GM12864 (cell line): ENCODE measurements at regions not wholly inside any gene's neighbourhood (a gene's known extent, or its start where the extent isn't known, plus 50 kb on each side); places are given as distances from the start of the nearest gene placed in this dataset.
"Not testable (repeated sequence)": the region's sequence is repeated elsewhere in the genome, so short reads cannot be mapped to it uniquely, and the experiment has no call there.

Experiments used
- DNase-seq: peaks from one replicate; pipeline ENCODE4 v3.0.0-alpha.2; 2011; ENCODE audit warnings: low read depth
- H3K4me3 ChIP-seq: 2 replicates; pipeline ENCODE4 v1.5.1; 2011; ENCODE audit warnings: mild to moderate bottlenecking, low read depth, low read length, control low read depth
- TF ChIP-seq, protein P1 (sequence below): IDR thresholded peaks from 2 replicates; pipeline ENCODE4 v1.5.1; 2011; ENCODE audit warnings: low read depth, mild to moderate bottlenecking, moderate library complexity, low read length, control low read depth, inconsistent platforms; ENCODE audit errors: missing control alignments

DNA sequence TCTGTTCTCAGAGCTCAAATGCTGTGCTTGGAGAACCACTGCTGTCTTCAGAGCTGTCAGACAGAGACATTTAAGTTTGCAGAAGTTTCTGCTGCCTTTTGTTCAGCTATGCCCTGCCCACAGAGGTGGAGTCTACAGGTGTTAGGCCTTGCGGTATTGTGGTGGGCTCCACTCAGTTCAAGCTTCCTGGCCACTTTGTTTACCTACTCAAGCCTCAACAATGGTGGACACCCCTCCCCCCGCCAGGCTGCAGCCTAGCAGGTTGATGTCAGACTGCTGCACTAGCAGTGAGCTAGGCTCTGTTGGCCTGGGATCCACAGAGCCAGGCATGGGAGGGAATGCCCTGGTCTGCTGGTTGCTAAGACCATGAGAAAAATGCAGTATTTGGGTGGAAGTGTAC lies 323.8 kb downstream of the BCAT1 start:
- H3K4me3 ChIP-seq = no peak overlapping the region
- no peak for DNase-seq
- TF ChIP-seq, protein P1, sequence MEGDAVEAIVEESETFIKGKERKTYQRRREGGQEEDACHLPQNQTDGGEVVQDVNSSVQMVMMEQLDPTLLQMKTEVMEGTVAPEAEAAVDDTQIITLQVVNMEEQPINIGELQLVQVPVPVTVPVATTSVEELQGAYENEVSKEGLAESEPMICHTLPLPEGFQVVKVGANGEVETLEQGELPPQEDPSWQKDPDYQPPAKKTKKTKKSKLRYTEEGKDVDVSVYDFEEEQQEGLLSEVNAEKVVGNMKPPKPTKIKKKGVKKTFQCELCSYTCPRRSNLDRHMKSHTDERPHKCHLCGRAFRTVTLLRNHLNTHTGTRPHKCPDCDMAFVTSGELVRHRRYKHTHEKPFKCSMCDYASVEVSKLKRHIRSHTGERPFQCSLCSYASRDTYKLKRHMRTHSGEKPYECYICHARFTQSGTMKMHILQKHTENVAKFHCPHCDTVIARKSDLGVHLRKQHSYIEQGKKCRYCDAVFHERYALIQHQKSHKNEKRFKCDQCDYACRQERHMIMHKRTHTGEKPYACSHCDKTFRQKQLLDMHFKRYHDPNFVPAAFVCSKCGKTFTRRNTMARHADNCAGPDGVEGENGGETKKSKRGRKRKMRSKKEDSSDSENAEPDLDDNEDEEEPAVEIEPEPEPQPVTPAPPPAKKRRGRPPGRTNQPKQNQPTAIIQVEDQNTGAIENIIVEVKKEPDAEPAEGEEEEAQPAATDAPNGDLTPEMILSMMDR = no peak

DNA sequence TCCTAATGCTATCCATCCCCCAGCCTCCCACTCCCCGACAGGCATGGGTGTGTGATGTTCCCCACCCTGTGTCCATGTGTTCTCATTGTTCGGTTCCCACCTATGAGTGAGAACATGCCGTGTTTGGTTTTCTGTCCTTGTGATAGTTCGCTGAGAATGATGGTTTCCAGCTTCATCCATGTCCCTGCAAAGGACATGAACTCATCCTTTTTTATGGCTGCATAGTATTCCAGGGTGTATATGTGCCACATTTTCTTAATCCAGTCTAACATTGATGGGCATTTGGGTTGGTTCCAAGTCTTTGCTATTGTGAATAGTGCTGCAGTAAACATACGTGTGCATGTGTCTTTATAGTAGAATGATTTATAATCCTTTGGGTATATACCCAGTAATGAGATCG lies 328.9 kb downstream of the BCAT1 start:
- H3K4me3 ChIP-seq, DNase-seq: not testable (repeated sequence)

DNA sequence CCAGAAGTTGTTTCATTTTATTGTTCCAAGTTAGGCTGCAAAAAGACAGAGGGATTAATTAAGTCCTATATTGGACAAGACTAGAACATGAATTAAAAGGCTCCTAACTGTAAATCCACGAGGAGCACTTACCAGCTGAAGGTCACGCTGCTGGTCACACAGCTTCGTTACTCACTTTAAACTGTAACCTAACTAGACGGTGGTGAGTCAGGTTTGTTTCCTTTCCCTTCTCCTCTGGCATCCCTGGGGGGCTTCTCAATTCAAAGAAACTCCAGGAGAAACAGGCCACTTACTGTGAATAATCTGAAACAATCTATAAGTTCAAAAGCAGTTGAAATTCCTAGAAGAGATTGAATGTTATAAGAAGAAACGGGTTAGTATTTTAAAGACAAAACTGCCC lies 331.4 kb downstream of the BCAT1 start:
- H3K4me3 ChIP-seq = no peak overlapping the region
- no peak for DNase-seq
- TF ChIP-seq, protein P1 = no peak

DNA sequence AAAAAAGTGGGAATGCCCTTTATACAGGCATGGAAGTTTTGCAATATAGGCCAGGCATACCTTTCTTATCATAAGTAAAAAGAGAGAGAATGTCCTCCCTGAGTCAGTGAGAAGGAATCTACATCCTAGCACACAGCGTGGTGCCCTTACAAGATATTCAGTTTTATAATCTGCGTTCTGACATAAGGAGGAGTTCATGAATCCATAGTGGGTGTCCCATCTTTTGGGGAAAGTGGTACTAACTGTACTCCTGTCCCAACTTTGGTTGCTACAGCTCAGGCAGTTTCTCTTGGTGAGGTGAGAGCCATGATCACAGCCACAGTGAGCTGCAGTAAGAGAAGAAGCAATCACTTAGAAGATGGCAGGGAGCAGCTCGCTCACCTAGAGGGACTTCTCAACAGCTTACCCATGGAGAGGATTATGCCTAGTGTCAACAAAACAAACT lies 332.9 kb downstream of the BCAT1 start:
- TF ChIP-seq, protein P1 = no peak
- H3K4me3 ChIP-seq = no peak overlapping the region
- DNase-seq = no peak

DNA sequence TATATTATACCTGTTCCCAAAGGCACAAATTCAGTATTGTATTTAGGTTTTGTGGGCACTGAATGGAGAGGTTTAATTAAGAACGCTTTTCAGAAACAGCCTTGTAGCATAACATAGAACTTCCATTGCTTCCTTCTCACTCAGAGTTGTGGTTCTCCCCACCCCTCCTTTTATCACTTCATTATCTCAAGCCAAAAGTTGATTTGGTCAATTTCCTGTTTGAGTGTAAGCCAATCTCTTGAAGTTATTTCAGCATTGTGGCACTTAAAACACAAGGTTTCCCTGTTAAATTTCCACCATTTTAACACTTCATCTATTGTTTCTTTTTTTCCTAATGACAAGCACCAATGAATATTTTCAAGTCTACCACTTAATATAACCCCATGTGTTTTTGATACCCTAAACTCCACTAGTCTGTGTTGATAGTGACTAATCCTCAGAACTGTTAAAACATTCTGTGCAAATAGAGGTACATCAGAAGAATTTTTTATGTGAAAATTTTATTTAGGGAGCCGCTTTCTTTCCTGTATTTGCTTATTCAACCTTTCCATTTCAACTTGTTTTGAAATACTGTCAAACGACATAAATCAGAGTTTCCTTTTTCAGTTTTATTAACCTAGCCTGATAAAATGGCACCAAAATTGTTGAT lies 340.1 kb downstream of the BCAT1 start:
- H3K4me3 ChIP-seq = no peak overlapping the region
- TF ChIP-seq, protein P1 = no peak
- no peak for DNase-seq

DNA sequence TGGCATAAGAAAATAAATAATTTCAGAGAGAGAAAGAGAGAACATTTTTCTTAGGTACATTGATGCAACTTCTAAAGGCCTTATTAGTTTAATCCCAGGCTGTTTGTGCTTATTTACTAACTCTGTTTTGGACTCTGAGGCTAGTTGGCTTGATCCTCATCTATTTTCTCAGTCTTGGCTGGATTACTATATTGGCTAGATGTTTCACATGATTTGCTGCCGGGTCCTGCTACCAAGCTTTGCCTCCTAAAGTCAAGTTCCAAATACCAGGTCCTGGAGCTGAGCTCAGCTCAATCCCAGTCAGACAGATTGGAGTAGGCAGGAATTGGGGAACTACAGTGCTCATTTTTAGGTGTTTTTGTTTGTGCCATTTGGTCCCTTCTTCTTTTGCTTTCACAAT lies 340.8 kb downstream of the BCAT1 start:
- no peak overlapping the region for H3K4me3 ChIP-seq
- TF ChIP-seq, protein P1 = no peak
- no peak for DNase-seq

DNA sequence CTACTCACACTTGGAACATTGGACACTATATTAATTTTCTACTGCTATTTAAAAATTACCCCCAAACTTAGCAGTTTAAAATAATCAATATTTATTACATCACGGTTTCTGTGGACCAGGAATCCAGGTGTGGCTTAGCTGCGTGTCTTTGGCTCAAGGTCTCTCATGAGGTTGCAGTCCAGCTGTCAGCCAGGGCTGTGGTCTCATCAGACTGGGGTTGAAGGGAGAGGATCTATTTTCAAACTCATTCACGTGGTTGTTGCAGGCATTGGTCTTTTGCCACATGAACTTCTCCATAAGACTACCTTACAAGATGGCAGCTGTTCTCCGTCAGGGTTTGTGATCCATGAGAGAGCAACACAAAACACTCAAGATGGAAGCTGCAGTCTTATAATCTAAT lies 343.0 kb downstream of the BCAT1 start:
- no peak overlapping the region for H3K4me3 ChIP-seq
- TF ChIP-seq, protein P1 = no peak
- DNase-seq = no peak
